Activated CD4-positive, alpha-beta T cell treated with anti-CD3 and anti-CD28 coated beads for 24 hours (primary cell): ENCODE measurements at regions not wholly inside any gene's neighbourhood (a gene's known extent, or its start where the extent isn't known, plus 50 kb on each side); places are given as distances from the start of the nearest gene placed in this dataset.

Experiments
- DNase-seq, 2 donors: peaks; one replicate each; pipeline ENCODE4 v3.0.0-alpha.2; 2020; ENCODE audit warnings: low read depth in 2 of 2

DNA sequence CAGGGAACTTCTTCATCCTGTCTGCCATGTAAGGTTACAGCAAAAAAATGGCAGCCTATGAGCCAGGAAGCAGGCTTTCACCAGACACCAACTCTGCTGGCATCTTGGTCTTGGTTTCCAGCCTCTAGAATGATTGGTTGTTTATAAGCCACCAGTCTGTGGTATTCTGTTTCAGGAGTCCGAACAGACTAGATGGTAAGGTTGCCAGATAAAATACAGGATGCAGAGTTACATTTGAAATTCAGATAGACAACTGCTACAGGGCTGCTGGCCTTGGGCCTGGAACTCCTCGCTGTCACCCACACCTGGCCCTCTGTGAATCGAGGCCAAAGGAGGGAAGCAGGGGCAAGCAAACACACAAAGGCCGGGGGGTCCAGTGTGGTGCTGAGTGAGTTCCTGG lies 478.8 kb upstream of the CCL2 start:
- DNase-seq, result no peak

DNA sequence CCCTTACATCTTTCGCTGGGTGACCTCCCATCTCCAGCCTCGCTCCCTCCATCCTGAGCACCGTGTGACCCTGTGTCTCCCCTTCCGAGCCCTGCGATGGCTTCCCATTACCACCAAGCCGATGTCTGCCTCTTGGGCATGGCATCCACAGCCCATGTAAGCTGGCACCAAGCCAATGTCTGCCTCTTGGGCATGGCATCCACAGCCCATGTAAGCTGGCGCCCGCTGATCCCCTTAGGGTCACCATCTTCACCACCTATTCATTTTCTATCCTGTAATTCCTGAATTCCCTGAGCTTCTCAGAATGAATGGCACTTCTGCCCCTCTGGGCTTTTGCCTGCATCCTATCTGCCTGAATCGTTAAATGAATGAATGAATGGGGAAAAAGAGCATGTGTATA lies 478.2 kb upstream of the CCL2 start:
- no peak for DNase-seq

DNA sequence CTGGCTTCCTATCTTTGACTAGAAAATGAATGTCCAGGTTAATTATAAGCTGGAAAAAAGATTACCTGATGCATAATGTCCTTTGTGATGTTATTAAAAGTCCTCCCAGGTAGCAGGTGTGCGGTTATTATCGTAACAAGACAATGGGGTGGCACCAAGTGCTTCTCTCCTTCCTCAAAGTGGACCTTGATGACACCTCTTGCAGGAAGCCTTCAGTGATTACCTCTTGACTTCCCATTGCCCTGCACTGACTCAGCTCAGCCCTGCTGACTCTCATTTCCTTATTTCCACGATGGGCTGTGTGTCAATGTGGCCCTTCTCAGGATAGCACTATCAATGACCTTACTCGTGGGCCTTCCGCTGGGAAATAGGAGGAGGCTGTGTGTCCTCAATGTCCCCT lies 477.4 kb upstream of the CCL2 start:
- DNase-seq, result no peak

DNA sequence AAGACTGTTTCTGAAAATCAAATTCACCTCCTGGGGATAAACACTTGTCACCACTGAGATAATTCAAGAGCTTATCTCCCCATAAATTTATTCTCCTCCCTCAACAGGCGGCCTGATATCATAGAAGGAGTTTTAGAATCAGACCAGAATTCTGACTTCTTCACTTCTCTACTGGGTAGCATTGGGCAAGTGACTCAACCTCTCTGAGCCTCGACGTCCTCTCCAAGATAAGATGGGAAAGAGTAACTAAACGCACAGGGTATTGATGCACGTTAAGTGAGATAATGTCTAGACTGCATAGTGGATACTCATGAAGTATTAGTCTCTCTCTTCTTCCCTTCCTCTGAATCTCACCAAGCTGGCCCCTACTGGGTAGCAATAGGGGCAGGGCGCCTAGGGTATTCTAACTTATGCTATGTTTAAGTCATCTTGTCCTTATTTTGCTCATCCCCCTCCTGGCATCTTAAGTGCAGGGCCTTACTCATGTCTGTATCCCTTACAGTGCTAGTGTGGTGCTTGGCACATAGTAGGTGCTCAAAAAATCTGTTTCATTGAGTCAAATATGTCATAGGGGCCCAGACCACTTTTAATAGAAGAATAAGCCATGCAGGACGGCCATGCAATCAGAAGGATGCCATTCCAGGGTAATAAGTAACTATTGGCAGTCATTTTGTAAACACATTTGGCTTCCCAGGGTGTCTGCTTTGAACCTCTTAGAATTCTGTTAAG lies 476.4 kb upstream of the CCL2 start:
- no peak for DNase-seq

DNA sequence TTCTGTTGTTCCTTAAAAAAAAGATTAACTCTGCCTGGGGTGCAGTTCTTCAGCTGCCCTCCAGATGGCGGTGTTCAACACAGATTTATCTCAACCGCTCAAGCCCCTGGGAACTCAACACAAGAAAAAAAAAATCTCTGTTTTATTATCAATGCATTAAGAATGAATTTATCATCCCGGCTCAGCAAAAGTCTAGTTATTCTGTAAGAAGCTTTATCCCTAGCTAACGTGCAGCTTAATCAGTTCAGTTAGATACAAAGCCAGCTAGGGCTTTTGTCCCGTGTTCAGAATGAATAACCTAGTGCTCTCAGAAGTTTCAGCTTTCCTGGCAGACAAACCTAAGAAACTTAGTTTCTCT lies 475.9 kb upstream of the CCL2 start:
- DNase-seq, result peak in 1 of 2 donors; percentile 20

DNA sequence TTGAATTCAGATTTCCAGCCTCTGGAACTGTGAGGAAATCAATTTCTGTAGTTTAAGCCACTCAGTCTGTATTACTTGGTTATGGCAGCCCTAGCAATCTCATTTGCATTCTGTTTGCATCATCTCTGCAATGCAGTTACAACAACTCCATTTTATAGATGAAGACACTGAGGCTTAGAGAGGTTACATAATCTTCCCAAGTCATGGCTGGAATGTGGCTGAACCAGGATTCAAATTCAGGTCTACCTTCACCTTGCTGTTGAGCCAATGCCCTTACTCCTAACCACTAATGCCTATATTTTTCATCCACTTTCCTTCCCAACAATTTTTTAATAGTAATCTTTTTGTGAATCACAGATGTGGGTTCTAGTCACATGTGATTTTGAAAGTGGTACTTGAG lies 469.8 kb upstream of the CCL2 start:
- DNase-seq, result no peak

DNA sequence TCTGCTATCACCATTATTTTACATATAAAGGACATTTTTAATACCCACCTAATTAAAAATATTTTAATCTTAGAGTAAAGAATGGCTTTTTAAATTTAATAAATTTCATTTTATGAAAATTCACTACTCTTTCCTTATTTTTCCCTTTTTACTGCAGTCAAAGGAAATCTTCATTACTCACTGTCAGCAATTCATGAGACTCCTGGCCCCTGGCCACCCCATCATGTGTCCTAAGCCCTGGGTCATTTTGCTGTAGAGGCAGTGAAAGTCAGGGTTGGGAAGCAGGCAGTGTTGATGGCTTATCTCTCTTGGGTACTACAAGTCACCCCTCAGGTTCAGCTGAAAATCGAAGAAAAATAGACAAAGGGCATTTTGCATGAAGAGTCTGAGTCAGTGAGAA lies 468.6 kb upstream of the CCL2 start:
- no peak for DNase-seq

DNA sequence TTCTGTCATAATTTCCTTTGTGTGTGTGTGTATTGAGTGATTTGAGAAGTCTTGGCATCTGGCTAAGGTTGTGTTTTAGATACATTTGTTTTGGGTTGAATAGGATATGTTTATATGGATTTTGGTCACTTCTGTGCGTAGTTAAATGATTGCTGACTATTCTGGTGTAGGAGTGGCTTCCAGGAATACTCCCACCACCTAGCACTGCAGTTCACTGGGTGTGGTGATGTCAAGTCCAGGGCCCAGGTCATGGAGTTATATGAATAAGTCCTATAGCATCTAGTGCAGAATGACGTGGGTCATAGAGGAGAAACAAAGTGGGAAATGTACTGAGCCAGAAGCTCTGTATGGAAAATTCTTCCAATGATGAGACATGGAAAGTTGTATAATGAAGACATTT lies 465.4 kb upstream of the CCL2 start:
- no peak for DNase-seq

DNA sequence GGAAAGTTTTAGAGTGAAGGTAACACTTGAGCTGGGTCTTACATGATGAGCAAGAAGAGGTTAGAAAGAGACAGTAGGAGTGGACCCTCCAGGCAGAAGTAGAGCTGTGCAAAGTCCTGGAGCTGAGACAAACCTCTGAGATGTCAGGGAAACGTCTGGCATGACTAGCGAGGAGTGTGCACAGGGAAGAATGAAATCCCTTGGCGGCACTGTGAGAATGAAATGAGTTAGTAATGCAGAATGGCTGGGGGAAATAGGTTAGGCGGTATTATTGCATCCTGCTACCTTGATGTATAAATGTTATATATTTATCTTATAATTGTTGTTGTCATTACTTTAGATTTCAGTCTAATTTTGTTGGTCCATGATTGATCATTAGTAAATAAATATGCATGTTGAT lies 457.9 kb upstream of the CCL2 start:
- no peak for DNase-seq

DNA sequence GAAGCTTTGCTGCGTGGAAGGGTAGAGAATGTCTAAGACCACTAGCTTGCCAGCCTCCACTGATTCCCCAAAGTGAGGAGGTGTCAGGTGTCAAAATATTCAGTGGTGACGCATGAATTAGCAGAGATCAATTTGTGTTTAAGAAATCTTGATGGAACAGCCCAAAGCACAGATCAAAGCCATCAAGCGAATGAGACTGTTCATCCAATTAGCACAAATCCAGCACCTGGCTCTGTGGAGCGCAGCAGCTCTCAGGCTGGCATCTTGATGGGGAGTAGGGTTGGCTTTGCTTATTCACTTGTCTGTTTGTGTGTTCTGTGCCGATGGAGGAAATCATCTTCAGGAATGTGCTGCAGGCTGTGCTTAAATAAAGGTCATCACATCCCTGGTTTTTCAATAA lies 456.8 kb upstream of the CCL2 start:
- DNase-seq, result no peak

DNA sequence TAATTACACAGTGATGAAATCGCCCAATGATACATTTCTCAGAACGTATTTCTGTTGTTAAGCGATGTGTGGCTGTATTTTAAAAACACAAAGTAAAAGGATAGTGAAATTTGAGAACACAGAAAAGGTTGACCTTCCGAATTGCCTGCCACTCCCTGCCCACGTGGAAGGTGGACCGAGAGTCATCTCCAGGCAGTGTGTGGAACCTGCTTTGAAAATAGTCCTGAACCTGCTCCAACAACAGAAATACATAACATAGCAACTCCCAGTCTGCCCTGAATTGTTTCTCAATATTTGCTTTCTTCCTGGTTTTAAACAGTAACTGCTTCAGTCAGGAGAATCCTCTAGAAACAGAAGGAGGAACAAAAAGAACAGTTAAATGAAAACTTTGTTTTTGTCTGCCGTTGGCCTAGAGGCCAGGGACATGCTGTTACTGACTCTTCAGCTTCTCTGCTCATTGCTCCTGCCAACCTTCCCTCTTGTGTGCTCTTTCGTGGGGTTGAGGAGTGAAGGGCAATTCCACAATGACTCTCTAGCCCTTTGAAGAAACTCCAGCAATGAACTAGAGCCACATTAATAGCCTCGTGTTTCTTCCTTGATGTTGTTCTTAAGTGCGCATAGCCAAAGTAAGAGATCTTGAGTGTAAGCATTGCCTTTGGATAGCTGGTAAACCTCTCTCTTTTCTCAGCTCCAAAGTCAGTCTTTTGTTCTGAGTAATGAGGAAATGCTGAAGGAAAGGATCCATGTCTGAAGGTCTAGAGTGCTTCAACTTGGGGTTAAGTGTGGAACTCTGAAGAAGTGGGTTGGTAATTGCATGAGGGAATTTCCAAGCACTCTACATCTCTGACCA lies 452.5 kb upstream of the CCL2 start:
- no peak for DNase-seq

DNA sequence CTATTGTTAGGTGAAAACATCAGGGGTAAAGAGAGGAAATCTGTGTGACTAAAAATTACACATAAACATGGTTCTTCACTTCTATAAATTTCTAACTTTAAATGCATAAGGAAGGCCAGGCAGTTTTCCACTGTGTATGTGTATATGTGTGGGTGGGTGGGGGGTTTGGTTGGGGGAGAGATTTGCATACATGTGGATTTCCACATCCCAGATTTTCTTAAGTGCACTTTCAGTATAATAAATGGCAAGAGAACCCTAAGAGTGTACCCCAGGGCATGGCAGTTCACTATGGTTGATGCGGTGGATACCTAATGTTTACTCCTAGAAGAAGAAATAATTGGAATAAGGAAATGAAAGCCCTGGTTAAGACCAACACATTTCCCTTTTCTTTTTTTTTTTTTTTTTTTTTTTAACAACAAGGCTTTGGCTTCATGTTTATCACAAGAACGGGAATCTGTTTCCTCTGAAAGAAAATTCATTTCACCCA lies 451.8 kb upstream of the CCL2 start:
- DNase-seq, result no peak

DNA sequence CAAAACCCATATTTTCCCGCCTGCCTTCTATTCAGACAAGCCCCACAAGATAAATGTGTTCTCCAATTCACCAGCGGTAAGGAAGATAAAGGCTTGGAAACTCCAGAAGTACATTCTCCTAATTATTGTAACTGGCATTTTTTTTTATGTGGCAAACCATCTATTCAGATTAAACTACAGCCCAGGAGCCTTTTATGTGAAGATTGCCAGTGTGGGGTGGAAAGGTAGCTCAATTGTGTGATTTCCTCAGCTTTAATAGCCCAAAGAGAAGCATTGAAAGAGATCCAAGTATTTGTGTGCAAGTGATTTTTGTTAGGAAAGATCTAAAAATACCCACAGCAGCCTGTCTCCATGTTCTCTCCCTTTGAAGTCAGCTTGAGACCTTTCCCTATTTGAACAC lies 451.4 kb upstream of the CCL2 start:
- no peak for DNase-seq

DNA sequence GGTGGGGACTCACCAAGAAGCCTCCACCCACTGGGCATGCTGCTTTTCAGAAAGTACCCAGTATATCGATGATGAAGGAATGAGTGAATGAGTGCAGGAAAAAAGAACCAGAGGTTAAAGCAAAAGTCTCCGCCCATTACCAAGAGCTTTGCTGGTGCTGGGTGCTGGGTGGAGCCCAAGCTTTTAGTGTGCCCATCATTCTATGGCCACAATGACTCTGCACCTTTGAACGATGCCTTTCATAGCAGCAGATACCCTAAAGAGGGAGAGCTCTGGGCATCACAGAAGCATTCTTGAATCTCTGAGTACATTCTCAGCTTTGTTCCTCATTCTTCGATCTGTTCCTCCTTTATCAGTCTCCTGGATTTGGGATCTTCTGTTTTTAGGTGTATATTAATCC lies 450.7 kb upstream of the CCL2 start:
- no peak for DNase-seq

DNA sequence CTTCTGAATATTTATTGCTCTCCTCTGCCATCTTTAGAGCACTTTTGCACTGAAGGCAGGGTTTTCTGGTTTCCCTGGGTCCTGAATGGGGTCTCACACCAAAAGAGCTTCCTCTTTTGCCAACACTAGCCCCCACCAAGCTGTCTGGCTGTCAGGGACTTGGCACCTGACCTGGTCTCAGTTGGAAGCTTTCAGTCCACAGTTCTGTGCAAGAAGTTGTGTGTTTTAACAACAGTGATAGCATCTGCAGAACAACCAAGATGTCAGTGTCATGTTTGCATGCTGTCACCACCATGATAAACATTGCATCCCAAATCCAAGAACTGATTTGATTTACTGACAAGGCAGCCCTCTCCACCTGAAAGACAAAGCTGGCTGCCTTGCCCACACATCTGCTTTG lies 448.5 kb upstream of the CCL2 start:
- no peak for DNase-seq

DNA sequence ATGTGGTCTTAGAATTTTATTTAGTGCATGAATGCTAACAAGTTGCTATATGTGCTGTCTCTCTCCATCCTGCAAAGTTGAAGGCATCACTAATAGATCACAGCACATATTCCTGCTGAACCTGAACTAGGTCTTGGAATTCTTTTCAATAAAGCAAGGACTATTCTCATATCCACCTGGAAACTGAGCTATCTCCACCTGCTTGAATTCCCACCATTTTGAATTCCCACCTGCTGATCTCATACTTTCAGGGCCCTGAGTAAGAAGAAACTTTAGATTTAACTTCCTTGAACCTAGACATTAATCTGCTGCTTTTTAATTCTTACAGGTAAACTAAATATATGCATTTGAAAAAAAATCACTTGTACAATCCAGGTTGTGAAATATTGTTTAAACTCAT lies 445.3 kb upstream of the CCL2 start:
- no peak for DNase-seq

DNA sequence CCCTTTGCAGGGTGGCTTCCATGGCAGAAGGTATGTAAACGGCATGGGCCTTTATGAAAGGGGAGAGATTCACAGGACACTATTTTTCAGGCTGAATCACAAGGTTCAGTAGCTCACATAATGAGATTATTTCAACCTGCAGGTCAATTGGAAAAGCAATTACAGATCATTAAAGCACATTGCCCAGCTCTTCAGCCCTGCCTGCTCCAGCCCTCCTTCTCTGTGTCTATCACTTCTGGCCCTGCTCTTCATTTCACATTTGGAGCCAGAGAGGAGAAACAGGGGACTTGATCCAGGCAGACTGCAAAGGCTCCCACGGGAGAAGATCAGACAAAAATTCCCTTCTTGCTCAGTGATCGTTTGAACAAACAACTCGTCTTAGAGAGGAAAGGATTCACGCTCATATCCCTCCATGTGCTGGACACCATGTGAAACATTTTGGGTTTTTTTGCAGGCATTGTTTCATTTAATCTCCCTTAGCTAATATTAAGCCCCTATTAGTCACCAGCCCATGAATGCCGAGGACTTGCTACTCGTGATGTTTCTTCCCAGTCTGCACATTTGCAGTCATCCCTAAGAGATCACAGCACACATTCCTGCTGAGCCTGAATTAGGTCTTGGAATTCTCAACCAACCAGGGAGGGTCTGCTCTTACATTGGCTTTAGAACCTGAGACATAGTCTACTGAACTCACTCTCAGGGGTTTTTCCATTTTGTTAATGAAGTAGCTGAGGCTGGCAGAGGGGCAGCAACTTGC lies 443.9 kb upstream of the CCL2 start:
- no peak for DNase-seq

DNA sequence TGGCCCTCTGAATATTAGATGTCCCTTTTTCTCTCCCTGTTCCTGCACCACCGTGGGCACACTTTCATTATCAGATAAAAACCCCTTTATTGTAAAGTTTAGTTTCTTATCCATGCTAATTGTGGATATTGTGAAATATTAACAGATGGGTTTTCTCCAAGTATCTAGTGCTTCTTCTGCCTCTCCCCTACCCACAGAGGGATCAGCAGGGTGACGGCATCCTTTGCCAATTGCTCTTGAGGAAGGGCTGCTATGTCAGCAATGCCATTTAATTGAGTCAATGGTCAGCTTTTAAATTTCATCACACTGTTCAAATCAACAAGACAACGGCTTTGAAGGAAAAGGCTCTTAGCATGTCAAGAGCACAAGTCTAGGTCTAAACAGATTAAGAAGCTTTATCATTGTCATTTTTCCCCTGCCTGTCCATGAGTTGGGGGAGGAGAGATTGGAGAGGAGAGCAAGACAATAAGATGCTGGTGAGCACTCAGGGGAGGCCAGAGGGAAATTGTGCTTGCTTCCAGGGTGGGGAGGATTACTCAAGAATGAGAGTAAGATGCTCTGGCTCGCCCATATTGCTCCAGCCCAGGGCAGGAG lies 443.0 kb upstream of the CCL2 start:
- no peak for DNase-seq

DNA sequence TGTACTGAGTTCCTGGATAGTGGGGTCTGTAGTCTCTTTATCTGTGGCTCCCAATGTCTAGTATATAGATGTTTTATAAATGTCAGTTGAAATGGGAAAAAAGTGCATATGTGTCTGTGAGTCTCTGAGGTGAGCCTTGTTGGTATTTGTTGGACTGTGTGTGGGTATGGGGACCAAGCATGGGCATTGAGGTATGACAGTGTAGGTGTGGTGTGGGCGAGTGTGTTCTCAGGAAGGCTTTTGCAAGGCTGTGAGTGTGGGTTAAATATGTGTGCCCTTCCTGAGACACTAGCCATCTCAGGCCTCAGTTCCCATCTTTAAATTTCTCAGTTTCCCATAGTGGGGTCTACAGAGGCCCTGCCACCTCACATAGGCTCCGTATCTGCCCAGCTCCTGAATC lies 440.2 kb upstream of the CCL2 start:
- DNase-seq, result no peak

DNA sequence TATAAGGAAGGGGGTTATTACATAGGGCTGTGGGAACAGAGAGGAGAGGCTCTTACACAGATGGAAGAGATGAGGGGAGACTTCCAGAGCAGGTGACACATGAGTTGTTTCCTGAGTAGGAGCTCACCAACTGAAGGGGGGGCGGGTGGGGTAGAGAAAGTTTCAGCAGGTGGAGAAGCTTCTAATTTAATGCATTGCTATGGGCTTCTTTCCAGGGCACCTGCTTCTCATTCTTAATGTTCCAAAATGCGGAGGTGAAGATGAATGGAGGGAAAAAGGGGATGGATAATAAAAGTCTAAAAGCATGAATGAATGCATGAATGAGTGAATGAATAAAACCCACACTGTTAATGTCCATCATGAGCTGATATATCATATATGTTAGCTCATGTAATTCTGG lies 439.0 kb upstream of the CCL2 start:
- DNase-seq, result no peak

DNA sequence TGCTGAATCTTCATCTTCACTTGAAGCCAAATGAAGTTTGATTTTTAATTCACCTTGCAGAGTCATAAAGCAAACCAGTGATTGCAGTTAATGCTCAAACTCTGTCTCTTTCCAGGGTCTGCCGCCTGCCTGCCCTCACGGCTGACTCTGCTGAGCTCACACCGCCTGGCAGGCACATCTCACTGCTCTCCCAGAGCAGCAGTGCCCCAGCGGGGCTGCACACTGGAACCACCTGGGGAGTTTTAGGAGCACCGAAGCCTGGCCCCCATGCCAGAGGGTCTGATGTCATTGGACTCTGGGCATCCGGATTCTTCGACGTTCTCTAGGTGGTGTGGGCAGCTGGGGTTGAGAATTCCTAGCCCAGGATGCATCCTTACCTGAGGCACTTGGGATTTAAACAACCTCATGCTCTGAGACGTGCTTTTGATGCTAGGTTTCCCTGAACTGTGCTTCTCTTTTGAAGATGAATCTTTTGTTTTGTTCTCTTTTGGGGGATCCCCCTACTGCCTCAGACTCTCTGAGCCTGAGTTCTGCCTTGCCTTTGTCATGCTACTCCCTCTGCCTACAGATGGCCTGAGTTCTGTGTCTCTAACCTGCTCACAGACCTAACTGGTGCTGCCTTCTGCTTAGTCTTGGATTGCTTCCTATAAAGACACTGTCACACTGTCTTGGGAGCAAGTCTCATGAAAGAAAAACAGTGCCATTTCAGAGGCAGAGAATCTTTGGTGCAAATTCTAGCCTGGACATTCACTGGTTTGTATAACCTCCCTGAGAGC lies 438.1 kb upstream of the CCL2 start:
- DNase-seq, result no peak

DNA sequence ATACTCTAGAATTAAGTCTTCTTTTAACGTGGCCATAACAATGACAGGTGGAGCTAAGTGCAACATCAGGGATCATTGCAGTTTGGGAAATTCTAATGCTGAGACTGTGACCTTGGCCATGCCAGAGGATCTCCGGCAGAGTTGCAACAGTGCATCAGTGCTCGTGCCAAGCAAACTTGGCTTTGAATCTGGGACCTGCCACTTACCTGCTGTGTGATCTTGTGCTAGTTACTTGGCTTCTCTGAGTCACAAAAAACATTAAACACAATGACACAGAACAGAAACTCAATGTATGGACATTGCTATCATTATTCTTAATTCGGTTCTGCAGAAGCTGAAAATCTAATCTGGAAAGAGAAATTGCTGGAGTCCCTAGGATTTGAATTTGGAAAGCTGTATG lies 435.5 kb upstream of the CCL2 start:
- no peak for DNase-seq
